OCI-LY3 (cell line): ENCODE measurements at regions not wholly inside any gene's neighbourhood (a gene's known extent, or its start where the extent isn't known, plus 50 kb on each side); places are given as distances from the start of the nearest gene placed in this dataset.

Experiments
- EZH2phosphoT487 ChIP-seq: fragments of 200-600 bp; shearing (Covaris generic); IDR thresholded peaks from 2 replicates; pipeline ENCODE4 v1.6.1; 2018; ENCODE audit warnings: antibody characterized with exemption, mixed run types, low read depth
- TF ChIP-seq, protein P1 (sequence below): fragments of 200-600, 300-600 bp; sonication (generic); IDR thresholded peaks from 2 replicates; pipeline ENCODE4 v1.5.1; 2014; ENCODE audit warnings: antibody characterized with exemption, low read length, low read depth

DNA sequence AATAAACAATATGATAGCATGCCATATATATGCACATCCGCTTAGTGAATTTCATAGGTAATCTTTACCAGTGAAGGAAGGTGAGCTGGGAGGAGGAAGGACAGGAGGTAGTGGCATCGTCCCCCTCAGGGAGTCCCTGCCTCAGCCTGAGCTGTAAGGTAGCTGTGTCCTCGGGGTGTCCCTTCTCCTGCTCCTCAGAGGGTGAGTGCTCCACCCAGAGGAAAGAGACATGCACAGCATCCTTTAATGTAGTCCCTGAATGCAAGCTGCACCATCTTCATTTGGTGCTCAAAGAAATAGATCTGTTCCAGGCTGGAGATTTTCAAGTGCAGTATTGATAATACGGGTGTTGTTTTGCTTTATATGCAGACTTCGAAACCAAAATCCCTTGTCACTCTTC is 330.4 kb upstream of the SFRP2 start:
- TF ChIP-seq, protein P1, sequence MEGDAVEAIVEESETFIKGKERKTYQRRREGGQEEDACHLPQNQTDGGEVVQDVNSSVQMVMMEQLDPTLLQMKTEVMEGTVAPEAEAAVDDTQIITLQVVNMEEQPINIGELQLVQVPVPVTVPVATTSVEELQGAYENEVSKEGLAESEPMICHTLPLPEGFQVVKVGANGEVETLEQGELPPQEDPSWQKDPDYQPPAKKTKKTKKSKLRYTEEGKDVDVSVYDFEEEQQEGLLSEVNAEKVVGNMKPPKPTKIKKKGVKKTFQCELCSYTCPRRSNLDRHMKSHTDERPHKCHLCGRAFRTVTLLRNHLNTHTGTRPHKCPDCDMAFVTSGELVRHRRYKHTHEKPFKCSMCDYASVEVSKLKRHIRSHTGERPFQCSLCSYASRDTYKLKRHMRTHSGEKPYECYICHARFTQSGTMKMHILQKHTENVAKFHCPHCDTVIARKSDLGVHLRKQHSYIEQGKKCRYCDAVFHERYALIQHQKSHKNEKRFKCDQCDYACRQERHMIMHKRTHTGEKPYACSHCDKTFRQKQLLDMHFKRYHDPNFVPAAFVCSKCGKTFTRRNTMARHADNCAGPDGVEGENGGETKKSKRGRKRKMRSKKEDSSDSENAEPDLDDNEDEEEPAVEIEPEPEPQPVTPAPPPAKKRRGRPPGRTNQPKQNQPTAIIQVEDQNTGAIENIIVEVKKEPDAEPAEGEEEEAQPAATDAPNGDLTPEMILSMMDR, result no peak
- no peak for TF ChIP-seq EZH2phosphoT487
